Mucosa of descending colon (tissue), 3 donors: ENCODE measurements at regions not wholly inside any gene's neighbourhood (a gene's known extent, or its start where the extent isn't known, plus 50 kb on each side); places are given as distances from the start of the nearest gene placed in this dataset.

ENCODE experiments used
- ATAC-seq: fragments of 200-7000 bp; cut with Tn5 transposase; one replicate; pipeline ENCODE4 v1.9.1; 2020; ENCODE audit warnings: mild to moderate bottlenecking, moderate library complexity
- DNase-seq, 3 donors: peaks; one replicate each; pipeline ENCODE4 v3.0.0-alpha.2; 2020
- H3K36me3 ChIP-seq: fragments of 200-600 bp; one replicate; pipeline ENCODE4 v1.8.0; 2021; ENCODE audit warnings: low read depth, mild to moderate bottlenecking
- H3K4me1 ChIP-seq: fragments of 200-600 bp; one replicate; pipeline ENCODE4 v1.8.0; 2021; ENCODE audit warnings: low read depth, mild to moderate bottlenecking
- H3K4me3 ChIP-seq: fragments of 200-600 bp; one replicate; pipeline ENCODE4 v1.8.0; 2021; ENCODE audit warnings: mild to moderate bottlenecking
- H3K9me3 ChIP-seq: fragments of 200-600 bp; one replicate; pipeline ENCODE4 v1.8.0; 2021; ENCODE audit warnings: mild to moderate bottlenecking
- CTCF ChIP-seq: fragments of 200-600 bp; IDR thresholded peaks from one replicate; pipeline ENCODE4 v1.8.0; 2022; ENCODE audit warnings: antibody characterized with exemption, mild to moderate bottlenecking
- intact Hi-C, 2 donors: fragments of 100-400 bp; cut with DNase I in 1 of 2; cut with micrococcal nuclease in 1 of 2; formaldehyde crosslinking; loops; one replicate each; pipeline versions ENCODE4 v1.11.0 to v1.11.1; 2022; cut with DNase I, micrococcal nuclease
- donor health status: DM: no; HTN: no; CAD: no; lungs with moderate emphysema.
- donor health status: DM: no; HTN: no; CAD: no.
- donor health status: DM: no; HTN: yes; CAD: no.

GRCh38 chr17:71488851-71489250 lies 632.0 kb upstream of the SOX9 start:
- no peaks in the 10 kb centered on the region for H3K36me3 ChIP-seq
- DNase-seq (no peak), ATAC-seq (no peak)
- no peak overlapping the region for H3K4me3 ChIP-seq
- intact Hi-C loops = no loop called here
- TF ChIP-seq CTCF = no peak
- H3K4me1 ChIP-seq = no peaks in the 10 kb centered on the region
- H3K9me3 ChIP-seq = no peaks in the 10 kb centered on the region

DNA sequence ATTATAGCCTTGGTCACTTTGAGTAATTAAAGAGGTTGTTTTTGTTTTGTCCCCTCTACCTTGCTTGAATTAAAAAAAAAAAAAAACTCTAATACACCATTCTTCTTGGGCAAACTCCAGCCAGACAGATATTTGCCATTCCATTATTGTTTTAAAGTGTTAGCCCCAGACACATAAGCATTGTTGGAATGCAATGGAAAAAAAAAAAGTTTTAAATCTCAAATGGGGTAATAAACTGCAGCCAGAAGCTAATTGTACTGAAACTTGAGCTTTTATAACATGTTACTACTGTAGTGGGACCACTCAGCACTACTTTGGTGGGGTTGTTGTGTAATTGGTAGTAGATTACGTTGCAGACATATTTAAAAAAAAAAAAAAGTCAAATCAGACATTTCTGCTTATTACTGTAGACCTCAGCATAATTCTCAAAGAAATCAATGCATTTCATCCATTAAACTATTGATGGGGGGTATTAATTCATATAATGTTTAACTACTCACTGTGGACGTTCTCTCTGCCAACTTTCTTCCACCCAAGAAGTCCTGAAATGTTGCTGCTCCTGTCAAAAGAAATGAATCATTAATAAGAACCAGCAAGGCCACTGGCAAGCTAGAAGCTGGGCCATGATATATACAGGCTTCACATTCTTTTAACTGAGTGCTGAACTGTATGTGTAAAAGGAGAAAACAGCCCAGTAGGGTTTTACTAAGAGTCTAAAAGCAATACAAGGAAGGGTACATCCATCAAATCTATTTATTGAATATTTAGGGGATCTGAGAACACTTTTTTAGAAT lies 626.6 kb upstream of the SOX9 start:
- intact Hi-C loops = no loop called here
- no peak for DNase-seq
- ATAC-seq = no peak

DNA sequence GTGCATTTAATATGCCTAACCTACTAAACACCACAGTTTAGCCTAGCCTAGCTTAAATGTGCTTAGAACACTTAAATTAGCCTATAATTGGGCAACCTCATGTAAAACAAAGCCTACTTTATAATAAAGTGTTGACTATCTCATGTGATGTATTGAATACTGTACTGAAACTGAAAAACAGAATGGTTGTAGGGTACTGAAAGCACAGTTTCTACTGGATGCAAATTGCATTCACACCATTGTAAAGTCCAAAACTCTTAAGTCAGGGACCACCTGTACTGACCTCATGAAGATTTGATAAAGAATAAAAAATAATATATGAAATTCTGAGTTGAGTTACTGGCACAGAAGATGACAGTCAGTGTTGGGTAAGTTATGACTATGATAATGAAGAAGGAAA lies 625.4 kb upstream of the SOX9 start:
- H3K9me3 ChIP-seq = no peaks in the 10 kb centered on the region
- intact Hi-C loops = no loop called here
- DNase-seq (no peak), ATAC-seq (no peak)
- H3K4me1 ChIP-seq = no peaks in the 10 kb centered on the region
- no peak overlapping the region for H3K4me3 ChIP-seq
- no peaks in the 10 kb centered on the region for H3K36me3 ChIP-seq
- no peak for TF ChIP-seq CTCF

More for the DNA sequence above, 626.6 kb upstream of the SOX9 start:
- Histone ChIP-seq H3K36me3 (no peaks in the 10 kb centered on the region), H3K4me3 (no peak overlapping the region), H3K9me3 (no peaks in the 10 kb centered on the region), H3K4me1 (no peaks in the 10 kb centered on the region)
- TF ChIP-seq CTCF = no peak

DNA sequence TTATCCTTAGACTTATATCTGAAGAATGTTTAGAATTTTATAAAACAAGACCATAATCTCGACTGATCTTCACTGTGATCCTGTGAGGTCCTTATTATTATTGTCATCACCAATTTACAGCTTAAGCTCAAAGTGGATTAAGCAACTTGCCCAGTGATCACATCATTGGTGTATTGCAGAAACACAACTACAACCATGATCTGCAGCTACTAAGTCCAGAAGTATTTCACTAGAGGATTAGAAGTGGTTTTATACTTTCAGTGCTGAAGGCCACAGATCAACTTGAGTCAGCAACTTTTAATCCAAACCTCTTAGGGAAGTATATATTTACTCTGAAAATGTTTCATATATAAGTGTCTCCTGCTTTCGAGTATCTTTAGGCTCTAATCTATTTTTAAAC lies 624.3 kb upstream of the SOX9 start:
- Histone ChIP-seq H3K36me3 (no peaks in the 10 kb centered on the region), H3K4me3 (no peak overlapping the region), H3K4me1 (no peaks in the 10 kb centered on the region), H3K9me3 (no peaks in the 10 kb centered on the region)
- ATAC-seq (no peak), DNase-seq (no peak)
- intact Hi-C loops = no loop called here
- no peak for TF ChIP-seq CTCF

DNA sequence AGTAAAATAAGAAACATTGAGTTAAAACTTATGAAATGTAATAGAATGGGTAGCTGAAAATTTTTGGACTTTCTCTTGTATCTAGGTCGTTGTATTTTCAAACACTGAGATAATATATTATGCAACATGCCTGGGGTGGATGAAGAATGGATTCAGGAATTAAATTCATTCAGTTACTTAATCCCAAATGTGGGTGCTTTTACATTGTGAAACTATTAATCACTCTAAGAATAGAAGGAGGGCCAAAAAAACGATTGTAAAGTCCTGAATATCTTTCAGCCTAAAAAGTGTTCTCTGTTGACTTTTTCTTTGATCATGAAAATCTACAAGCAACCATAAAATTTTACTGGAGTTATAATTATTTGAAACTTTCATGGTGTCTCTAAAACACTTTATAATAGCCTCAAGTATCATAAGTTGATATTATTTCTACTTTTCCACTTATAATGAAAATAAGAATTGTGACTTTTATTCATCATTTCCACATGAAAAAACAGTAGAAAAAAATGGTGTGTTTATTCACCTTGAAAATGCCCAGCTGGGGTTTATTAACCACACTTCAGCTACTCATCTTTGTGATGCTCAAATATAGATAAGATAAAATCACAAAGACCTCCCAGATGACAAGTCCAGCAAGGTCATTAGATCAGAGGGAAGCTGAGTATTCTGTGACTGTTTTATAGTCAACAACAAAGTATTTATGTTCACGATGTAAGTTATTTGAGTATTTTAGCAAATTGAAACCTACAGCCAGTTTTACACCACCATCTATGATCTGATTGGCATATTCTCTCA lies 619.9 kb upstream of the SOX9 start:
- ATAC-seq (no peak), DNase-seq (no peak)
- intact Hi-C loops = no loop called here
- no peak overlapping the region for H3K4me3 ChIP-seq
- no peaks in the 10 kb centered on the region for H3K4me1 ChIP-seq
- TF ChIP-seq CTCF = no peak
- no peaks in the 10 kb centered on the region for H3K9me3 ChIP-seq
- no peaks in the 10 kb centered on the region for H3K36me3 ChIP-seq
